NCI-H2029 (cell line): ENCODE measurements at regions not wholly inside any gene's neighbourhood (a gene's known extent, or its start where the extent isn't known, plus 50 kb on each side); places are given as distances from the start of the nearest gene placed in this dataset.

Source experiments
- DNase-seq: peaks from one replicate; lab custom pipeline; 2025; lab: John Stamatoyannopoulos, UW

GRCh38 chr2:14524041-14524802 lies 108.3 kb upstream of the LRATD1 start:
- DNase-seq, result no peak

DNA sequence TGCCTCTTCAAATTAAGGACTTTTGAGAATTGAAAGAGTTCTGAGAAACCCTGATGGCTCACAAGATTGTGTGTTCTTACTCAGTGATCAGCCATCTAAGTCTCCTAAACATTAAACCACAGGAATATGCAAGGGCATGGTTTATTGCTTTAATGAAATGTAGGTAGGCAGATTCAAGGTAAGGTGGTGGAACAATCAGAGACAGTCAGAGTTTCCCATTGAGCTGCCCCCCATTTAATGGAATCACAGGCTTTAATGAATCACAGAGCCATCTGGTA lies 107.8 kb upstream of the LRATD1 start:
- no peak for DNase-seq

DNA sequence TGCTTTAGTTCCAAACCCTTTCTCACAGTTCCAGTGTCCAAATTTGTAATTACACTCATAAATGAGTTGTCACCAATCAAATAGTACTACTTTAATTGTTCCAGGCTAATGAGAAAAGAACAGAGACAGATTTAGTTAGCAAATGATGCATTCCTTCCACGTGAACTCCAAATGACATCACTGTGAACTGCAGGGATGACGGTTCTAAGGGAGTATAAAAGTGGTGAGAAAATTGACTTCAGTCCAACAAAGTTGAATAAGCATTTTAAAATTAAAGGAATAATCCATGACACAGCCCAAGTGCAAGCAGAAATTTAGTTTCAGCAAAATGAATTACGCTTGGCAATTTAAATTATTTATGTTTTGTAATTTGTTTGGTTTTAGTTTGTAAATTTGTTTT lies 102.0 kb upstream of the LRATD1 start:
- no peak for DNase-seq

DNA sequence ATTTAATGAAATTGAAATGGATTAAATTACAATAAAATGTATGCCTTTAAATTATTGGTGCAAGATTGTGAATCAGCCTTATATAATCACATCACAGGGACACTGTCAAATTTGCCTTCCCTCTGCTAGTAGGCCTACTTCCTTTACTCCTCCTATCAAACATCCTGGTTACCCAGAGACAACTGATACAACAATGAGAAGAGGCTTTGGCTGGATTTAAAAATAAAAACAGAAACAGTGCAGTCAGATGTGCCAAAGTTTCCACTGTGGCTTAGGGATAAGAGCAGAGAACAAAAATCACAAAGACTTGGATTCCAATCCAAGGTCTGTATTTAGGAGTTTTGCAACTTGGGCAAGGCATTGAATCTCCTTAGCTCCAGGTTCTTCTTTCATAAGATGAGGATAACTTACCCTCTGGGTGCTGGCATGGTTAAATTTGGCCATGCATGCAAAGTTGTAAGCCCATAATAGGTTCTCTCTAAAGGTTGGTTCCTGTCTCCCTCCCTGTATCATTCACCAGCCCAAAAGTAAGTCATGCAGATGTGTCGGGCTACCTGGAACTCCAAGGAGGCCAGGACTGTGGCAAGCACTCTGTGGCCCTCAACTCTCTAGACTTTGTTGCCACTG lies 99.3 kb upstream of the LRATD1 start:
- DNase-seq, result no peak

- DNase-seq, result no peak
These were observed 97.4 kb upstream of the LRATD1 start for GRCh38 chr2:14535156-14535555.

DNA sequence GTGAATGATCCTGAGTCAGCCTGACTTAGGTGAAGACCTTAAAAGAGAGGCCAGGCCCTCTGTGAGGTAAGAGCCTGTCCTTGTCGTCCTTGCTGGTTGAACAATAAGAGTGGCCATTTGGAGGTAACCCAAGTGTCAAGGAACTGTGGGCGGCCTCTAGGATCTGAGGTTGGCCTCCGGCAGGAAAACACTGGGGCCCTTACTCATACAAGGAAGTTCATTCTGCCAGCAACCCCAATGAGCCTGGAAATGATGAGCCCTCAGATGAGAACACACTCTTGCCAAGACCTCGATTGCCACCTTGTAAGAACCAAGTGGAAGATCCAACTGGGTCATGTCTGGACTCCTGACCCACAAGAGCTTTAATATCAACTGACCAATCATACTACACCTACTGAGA lies 95.5 kb upstream of the LRATD1 start:
- no peak for DNase-seq

DNA sequence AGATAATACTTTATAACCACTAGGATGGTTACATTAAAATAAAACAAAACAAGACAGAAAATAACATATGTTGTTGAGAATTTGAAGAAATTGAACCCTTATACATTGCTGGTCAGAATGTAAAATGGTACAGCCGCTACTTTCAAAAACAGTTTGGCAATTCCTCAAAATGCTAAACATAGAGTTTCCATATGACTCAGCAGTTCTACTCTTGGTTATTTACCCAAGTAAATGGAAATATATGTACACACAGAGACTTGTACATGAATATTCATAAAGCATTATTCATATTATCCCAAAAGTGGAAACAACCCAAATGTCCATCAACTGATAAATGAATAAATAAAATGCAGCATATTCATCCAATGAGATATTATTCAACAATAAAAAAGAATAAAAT lies 92.5 kb upstream of the LRATD1 start:
- no peak for DNase-seq

- DNase-seq, result peak; percentile 6
These were observed 89.2 kb upstream of the LRATD1 start for GRCh38 chr2:14543284-14543683.

GRCh38 chr2:14544247-14544646 lies 88.3 kb upstream of the LRATD1 start:
- DNase-seq, result no peak

DNA sequence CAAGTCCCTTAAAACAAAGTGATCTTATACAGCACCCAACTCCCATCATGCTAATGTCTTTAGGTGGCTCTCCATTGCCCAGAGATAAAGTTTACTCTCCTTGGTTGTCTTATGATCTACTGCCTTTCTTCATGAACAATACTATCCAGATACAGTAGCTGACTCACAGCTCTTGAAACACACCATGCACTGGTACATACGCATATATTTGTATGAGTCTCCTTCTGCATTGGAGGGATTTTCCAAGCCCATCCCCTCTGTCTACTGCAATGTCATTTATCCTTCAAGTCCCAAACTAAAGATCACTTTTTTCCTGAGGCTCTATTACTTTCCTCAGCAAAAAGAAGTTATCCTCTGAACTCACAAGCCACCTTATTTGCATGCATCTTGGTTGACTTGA lies 84.7 kb upstream of the LRATD1 start:
- DNase-seq, result no peak

DNA sequence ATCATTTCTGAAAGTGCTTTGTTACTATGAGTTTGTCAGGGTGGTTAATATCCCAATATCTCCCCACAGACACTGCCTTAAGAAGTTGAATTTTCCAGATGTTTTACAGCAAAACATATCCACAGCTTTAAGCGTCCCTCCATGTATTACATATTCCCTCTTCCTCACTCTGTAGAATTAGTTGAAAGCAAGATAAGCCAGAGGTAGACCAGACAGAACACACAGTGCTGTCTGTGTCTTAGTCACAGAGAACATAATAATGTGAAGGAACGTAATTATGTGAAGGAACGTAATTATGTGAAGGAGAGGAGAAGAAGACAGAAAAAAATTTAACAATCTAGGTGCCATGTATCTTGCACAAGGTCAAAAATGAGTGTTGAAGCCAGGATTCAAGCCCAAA lies 81.9 kb upstream of the LRATD1 start:
- no peak for DNase-seq

DNA sequence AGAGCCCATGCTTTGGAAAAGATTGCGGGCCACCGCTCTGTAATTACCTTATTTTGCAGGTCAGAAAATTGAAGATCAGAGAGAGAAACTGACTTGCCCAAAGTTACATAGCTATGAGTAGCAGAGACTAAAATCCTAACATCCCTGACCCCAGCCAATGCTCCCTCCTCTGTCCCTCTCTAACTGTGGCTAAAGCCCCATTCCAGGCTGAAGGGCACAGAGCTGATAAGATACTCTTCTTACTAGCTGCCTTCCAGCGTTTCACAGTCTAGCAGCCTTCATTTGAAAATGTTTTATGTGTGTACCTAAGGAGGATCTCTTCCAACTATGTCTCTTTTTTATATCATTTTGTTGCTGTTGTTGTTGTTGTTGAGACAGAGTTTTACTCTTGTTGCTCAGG lies 81.4 kb upstream of the LRATD1 start:
- no peak for DNase-seq

DNA sequence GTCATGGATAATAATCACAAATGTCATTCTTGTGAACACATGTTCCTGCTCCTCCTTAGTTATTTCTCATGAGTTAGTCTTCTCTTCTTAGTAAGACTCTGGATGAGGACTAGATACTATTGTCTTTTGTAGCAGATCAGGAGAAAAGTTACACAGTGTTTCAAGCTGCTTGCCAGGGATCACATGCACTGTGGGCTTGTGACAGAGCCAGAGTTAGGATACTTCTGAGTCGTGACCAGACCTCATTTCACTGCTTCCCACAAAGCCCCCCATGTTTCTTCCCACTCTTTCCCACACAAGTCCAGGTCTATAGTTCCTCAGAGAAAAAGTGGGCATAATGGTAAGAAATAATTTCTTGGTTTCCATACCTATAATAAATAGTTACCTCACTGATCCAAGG lies 80.2 kb upstream of the LRATD1 start:
- DNase-seq, result no peak

DNA sequence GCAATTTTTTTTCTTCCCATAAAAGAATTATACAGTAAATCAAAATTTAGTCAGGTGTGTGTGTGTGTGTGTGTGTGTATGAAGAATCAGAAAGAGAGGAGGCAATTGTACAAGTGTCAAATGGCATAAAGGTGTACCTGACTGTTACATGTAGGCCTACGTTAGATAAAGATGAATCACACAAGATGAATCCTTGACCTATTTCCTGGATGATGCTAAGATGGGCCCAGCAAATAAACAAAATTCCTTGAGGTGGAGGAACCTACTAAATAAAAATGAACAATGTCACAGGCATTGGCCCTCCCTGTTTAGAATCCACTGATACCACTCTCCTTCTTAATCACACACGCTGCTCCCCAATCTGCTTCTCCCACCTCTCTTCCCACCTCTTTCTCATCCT lies 79.7 kb upstream of the LRATD1 start:
- DNase-seq, result no peak

DNA sequence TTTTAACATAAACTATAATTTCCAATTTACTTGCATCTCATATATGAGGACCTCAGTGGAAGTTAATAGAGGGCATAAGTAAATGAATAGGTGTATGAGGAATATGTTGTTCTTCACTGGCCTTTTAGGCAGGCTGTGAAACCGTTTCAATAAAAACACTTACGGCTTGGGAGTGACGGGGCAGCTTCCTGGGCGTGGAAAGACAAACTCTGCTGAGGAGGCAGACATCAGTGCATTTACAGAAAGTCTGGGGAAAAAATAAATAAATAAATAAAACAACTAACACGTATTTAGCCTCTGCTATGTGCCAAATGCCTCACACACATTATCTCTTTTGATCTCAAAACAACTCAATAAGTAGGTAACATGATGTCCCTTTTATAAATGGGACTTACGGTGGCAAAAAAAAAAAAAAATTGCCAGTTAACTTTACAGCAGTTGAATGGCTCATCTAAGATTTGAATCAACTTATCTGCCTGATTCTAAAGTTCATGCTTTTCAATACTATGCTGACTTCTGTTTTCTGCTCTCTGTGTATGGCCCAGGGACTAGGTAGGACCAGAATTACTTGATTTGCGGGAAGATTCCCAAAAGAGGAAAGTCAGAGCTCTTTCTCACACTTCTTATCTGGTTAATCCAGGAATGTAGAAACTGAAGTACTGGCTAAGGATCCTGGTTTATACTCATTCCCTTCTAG lies 77.5 kb upstream of the LRATD1 start:
- no peak for DNase-seq

- DNase-seq, result no peak
These were observed 75.4 kb upstream of the LRATD1 start for GRCh38 chr2:14557111-14557510.

- DNase-seq, result no peak
These were observed 74.6 kb upstream of the LRATD1 start for GRCh38 chr2:14557916-14558315.

- DNase-seq, result no peak
These were observed 74.1 kb upstream of the LRATD1 start for GRCh38 chr2:14558335-14558919.

- DNase-seq, result no peak
These were observed 71.8 kb upstream of the LRATD1 start for GRCh38 chr2:14560716-14561115.

- no peak for DNase-seq
These were observed 69.2 kb upstream of the LRATD1 start for GRCh38 chr2:14563324-14563723.

DNA sequence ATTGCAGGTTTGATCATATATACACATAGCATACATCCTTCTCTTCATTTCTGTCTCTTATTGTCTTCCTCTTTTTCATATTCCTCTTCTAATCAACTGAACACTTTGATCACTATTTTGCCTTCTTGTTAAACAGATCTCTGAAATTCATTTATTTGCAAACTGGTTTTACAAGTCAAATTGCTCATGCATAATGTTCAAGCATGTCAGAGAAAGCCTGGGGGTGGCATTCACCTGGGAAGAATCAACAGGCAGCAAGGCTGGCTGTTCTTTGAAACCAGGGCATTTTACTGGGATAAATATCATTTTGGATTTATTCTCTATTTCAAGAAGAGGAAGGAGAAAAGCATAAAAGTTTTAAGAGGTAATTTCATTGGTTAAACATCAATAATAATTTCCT lies 66.9 kb upstream of the LRATD1 start:
- DNase-seq, result no peak

DNA sequence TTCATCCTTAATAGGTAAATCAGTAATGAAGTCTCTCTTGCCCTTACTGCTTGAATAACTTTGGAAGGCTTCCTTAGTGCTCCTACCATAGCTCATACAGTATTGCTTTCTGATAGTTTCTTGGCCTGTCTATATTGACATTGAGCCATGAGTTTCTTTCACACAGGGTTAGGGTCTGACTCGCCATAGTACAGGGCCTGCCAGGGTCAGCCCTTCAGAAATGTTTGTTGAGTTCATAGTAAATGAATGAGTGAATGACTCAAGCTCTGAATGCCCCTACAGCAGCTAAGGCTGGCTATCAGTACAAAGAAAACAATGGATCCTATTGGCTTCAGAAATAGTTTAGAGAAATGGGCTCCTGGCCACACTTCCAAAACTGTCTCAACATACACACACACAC lies 65.0 kb upstream of the LRATD1 start:
- DNase-seq, result no peak

- DNase-seq, result no peak
These were observed 63.2 kb upstream of the LRATD1 start for GRCh38 chr2:14569294-14569693.
